Trophoblast cell (in vitro differentiated cells and primary cell): ENCODE measurements at regions not wholly inside any gene's neighbourhood (a gene's known extent, or its start where the extent isn't known, plus 50 kb on each side); places are given as distances from the start of the nearest gene placed in this dataset.
"Not testable (repeated sequence)": the region's sequence is repeated elsewhere in the genome, so short reads cannot be mapped to it uniquely, and the experiment has no call there.

ENCODE experiments used
- DNase-seq, 2 donors: peaks; one replicate each; pipeline ENCODE4 v3.0.0-alpha.2; 2016
- H2AFZ ChIP-seq: 2 replicates; pipeline ENCODE4 v1.6.1; 2013; ENCODE audit warnings: low read length, moderate library complexity, mild to moderate bottlenecking; ENCODE audit not compliant: insufficient read depth, poor library complexity
- H2AK5ac ChIP-seq: 2 replicates; pipeline ENCODE4 v1.6.1; 2013; ENCODE audit warnings: mild to moderate bottlenecking, low read length
- H2BK120ac ChIP-seq: 2 replicates; pipeline ENCODE4 v1.6.1; 2013; ENCODE audit warnings: low read length, mild to moderate bottlenecking, moderate library complexity; ENCODE audit not compliant: insufficient read depth, poor library complexity
- H2BK12ac ChIP-seq: 2 replicates; pipeline ENCODE4 v1.6.1; 2013; ENCODE audit warnings: mild to moderate bottlenecking, low read length, moderate library complexity
- H2BK5ac ChIP-seq: 2 replicates; pipeline ENCODE4 v1.6.1; 2013; ENCODE audit warnings: low read length, low read depth, moderate library complexity, mild to moderate bottlenecking; ENCODE audit not compliant: poor library complexity
- H3K14ac ChIP-seq: 2 replicates; pipeline ENCODE4 v1.6.1; 2013; ENCODE audit warnings: mild to moderate bottlenecking, low read length
- H3K18ac ChIP-seq: 2 replicates; pipeline ENCODE4 v1.6.1; 2013; ENCODE audit warnings: mild to moderate bottlenecking, low read length
- H3K23ac ChIP-seq: 2 replicates; pipeline ENCODE4 v1.6.1; 2013; ENCODE audit warnings: low read length
- H3K27ac ChIP-seq: 2 replicates; pipeline ENCODE4 v1.5.1; 2013; ENCODE audit warnings: low read depth, mild to moderate bottlenecking, inconsistent platforms, low read length, moderate library complexity
- H3K27me3 ChIP-seq: 2 replicates; pipeline ENCODE4 v1.6.1; 2013; ENCODE audit warnings: inconsistent platforms, mild to moderate bottlenecking, low read length, moderate library complexity; ENCODE audit not compliant: insufficient read depth
- H3K36me3 ChIP-seq, 2 experiments: 1 replicate in 1 of 2; 2 replicates in 1 of 2; pipeline ENCODE4 v1.6.1; 2013; ENCODE audit warnings: low read length in 2 of 2, mild to moderate bottlenecking in 2 of 2, moderate library complexity in 1 of 2; ENCODE audit not compliant: insufficient read depth in 2 of 2, control insufficient read depth in 1 of 2
- H3K4ac ChIP-seq: 2 replicates; pipeline ENCODE4 v1.6.1; 2013; ENCODE audit warnings: low read depth, mild to moderate bottlenecking, low read length, moderate library complexity
- H3K4me1 ChIP-seq, 2 experiments: 1 replicate in 1 of 2; 2 replicates in 1 of 2; pipeline ENCODE4 v1.6.1; 2013; ENCODE audit warnings: low read length in 2 of 2, mild to moderate bottlenecking in 2 of 2, moderate library complexity in 1 of 2; ENCODE audit not compliant: insufficient read depth in 2 of 2, control insufficient read depth in 1 of 2
- H3K4me2 ChIP-seq: 2 replicates; pipeline ENCODE4 v1.6.1; 2013; ENCODE audit warnings: inconsistent platforms, mild to moderate bottlenecking, low read length, moderate library complexity
- H3K4me3 ChIP-seq: 2 replicates; pipeline ENCODE4 v1.5.1; 2013; ENCODE audit warnings: mild to moderate bottlenecking, low read depth, low read length, inconsistent platforms
- H3K79me1 ChIP-seq: one replicate; pipeline ENCODE4 v1.6.1; 2013; ENCODE audit warnings: low read length
- H3K79me2 ChIP-seq: 2 replicates; pipeline ENCODE4 v1.6.1; 2013; ENCODE audit warnings: low read length, mild to moderate bottlenecking; ENCODE audit not compliant: control insufficient read depth, insufficient read depth, poor library complexity
- H3K9ac ChIP-seq: 2 replicates; pipeline ENCODE4 v1.6.1; 2013; ENCODE audit warnings: mild to moderate bottlenecking, low read length
- H3K9me3 ChIP-seq: 2 replicates; pipeline ENCODE4 v1.6.1; 2013; ENCODE audit warnings: low read depth, mild to moderate bottlenecking, control low read depth, inconsistent platforms, low read length; ENCODE audit not compliant: insufficient read depth
- H4K12ac ChIP-seq: 2 replicates; pipeline ENCODE4 v1.6.1; 2013; ENCODE audit warnings: low read depth, mild to moderate bottlenecking, low read length, moderate library complexity
- H4K8ac ChIP-seq: 2 replicates; pipeline ENCODE4 v1.6.1; 2013; ENCODE audit warnings: low read depth, mild to moderate bottlenecking, low read length, moderate library complexity
- H4K91ac ChIP-seq: one replicate; pipeline ENCODE4 v1.6.1; 2013; ENCODE audit warnings: low read depth, mild to moderate bottlenecking, low read length, moderate library complexity
- WGBS: extraction: QIAGEN DNeasy Blood & Tissue Kit; methylation state at CpG from one replicate; pipeline ENCODE4 v1.1.7; 2013; ENCODE audit warnings: missing lambda C conversion rate; ENCODE audit not compliant: insufficient read length, insufficient coverage; ENCODE audit errors: extremely low coverage; 5-methylcytosine and 5-hydroxymethylcytosine counted together

GRCh38 chrX:537151-537550 is 93.4 kb upstream of the SHOX start:
- Histone ChIP-seq H4K12ac (no peak overlapping the region), H3K4me1 (peaks cover 0 to 8% of the 10 kb centered on the region in 2 experiments), H2AFZ (no peak overlapping the region), H3K9me3 (peaks cover 1% of the 10 kb centered on the region), H4K8ac (no peak overlapping the region), H3K79me1 (no peaks in the 10 kb centered on the region), H3K27ac (no peak overlapping the region), H3K4ac (no peak overlapping the region), H3K27me3 (no peaks in the 10 kb centered on the region), H2BK5ac (no peak overlapping the region), H3K4me3 (no peak overlapping the region), H2AK5ac (no peak overlapping the region), H3K36me3 (no peaks in the 10 kb centered on the region), H3K4me2 (no peak overlapping the region), H3K18ac (no peak overlapping the region), H3K79me2 (no peaks in the 10 kb centered on the region), H2BK120ac (no peak overlapping the region), H2BK12ac (no peak overlapping the region), H3K9ac (no peak overlapping the region), H4K91ac (no peak overlapping the region), H3K14ac (no peak overlapping the region), H3K23ac (no peak overlapping the region)
- no peak for DNase-seq
- WGBS, result no CpG with 5 or more reads among the region's 18 CpGs

- no peaks in the 10 kb centered on the region for H3K27me3 ChIP-seq
- H3K4ac ChIP-seq, result no peak overlapping the region
- H3K79me1 ChIP-seq, result no peaks in the 10 kb centered on the region
- no peak overlapping the region for H3K9ac ChIP-seq
- no CpG with 5 or more reads among the region's 11 CpGs for WGBS
- H3K4me2 ChIP-seq, result no peak overlapping the region
- no peaks in the 10 kb centered on the region for H3K36me3 ChIP-seq
- H3K4me1 ChIP-seq, result peaks cover 0 to 8% of the 10 kb centered on the region in 2 experiments
- no peak overlapping the region for H2BK5ac ChIP-seq
- no peak overlapping the region for H2BK12ac ChIP-seq
- no peak overlapping the region for H4K8ac ChIP-seq
- H2BK120ac ChIP-seq, result no peak overlapping the region
- peaks cover 1% of the 10 kb centered on the region for H3K9me3 ChIP-seq
- no peak overlapping the region for H2AK5ac ChIP-seq
- no peak overlapping the region for H3K4me3 ChIP-seq
- H3K23ac ChIP-seq, result no peak overlapping the region
- H2AFZ ChIP-seq, result no peak overlapping the region
- peak; percentile 66 to 78 for DNase-seq
- H3K14ac ChIP-seq, result no peak overlapping the region
- H3K27ac ChIP-seq, result no peak overlapping the region
- no peak overlapping the region for H4K91ac ChIP-seq
- no peak overlapping the region for H3K18ac ChIP-seq
- H3K79me2 ChIP-seq, result no peaks in the 10 kb centered on the region
- no peak overlapping the region for H4K12ac ChIP-seq
These were observed 92.3 kb upstream of the SHOX start for GRCh38 chrX:538311-538710.

- H3K36me3 ChIP-seq, H3K4ac ChIP-seq, H4K12ac ChIP-seq, H3K4me1 ChIP-seq, H4K8ac ChIP-seq, H3K23ac ChIP-seq, H3K9ac ChIP-seq, H2AK5ac ChIP-seq, H3K27me3 ChIP-seq, H3K4me2 ChIP-seq, H2BK5ac ChIP-seq, H3K79me2 ChIP-seq, H3K9me3 ChIP-seq, H4K91ac ChIP-seq, H2BK12ac ChIP-seq, H3K27ac ChIP-seq, H3K14ac ChIP-seq, H2AFZ ChIP-seq, H3K79me1 ChIP-seq, H2BK120ac ChIP-seq, H3K18ac ChIP-seq, H3K4me3 ChIP-seq: not testable (repeated sequence)
- WGBS, result no CpG with 5 or more reads among the region's 10 CpGs
- DNase-seq, result peak; percentile 44 to 57
These were observed 89.6 kb upstream of the SHOX start for GRCh38 chrX:541006-541405.

GRCh38 chrX:542179-542578 is 88.4 kb upstream of the SHOX start:
- Histone ChIP-seq H3K4me2 (no peak overlapping the region), H3K79me2 (no peaks in the 10 kb centered on the region), H3K18ac (no peak overlapping the region), H3K14ac (no peak overlapping the region), H4K12ac (no peak overlapping the region), H3K4me1 (peaks cover 0 to 8% of the 10 kb centered on the region in 2 experiments), H4K8ac (no peak overlapping the region), H2AFZ (no peak overlapping the region), H3K79me1 (no peaks in the 10 kb centered on the region), H4K91ac (no peak overlapping the region), H3K27ac (no peak overlapping the region), H3K23ac (no peak overlapping the region), H3K9ac (no peak overlapping the region), H3K36me3 (no peaks in the 10 kb centered on the region), H2BK120ac (no peak overlapping the region), H3K27me3 (no peaks in the 10 kb centered on the region), H2BK12ac (no peak overlapping the region), H3K4ac (no peak overlapping the region), H2AK5ac (no peak overlapping the region), H3K4me3 (no peak overlapping the region), H2BK5ac (no peak overlapping the region), H3K9me3 (no peaks in the 10 kb centered on the region)
- WGBS, result no CpG with 5 or more reads among the region's 9 CpGs
- no peak for DNase-seq
